ENCODE measurements at regions not wholly inside any gene's neighbourhood (a gene's known extent, or its start where the extent isn't known, plus 50 kb on each side); places are given as distances from the start of the nearest gene placed in this dataset.

GRCh38 chr15:81442454-81442853, 68.4 kb upstream of the TMC3 start:
- Histone ChIP-seq H3K9me3 (ENCODE audit: control insufficient read depth, insufficient read depth, low read length) (no peaks in the 10 kb centered on the region), H3K4me3 (ENCODE audit: low read depth, low read length) (no peak overlapping the region), H3K4me1 (ENCODE audit: control insufficient read depth, insufficient read depth, low read length) (no peaks in the 10 kb centered on the region)

DNA sequence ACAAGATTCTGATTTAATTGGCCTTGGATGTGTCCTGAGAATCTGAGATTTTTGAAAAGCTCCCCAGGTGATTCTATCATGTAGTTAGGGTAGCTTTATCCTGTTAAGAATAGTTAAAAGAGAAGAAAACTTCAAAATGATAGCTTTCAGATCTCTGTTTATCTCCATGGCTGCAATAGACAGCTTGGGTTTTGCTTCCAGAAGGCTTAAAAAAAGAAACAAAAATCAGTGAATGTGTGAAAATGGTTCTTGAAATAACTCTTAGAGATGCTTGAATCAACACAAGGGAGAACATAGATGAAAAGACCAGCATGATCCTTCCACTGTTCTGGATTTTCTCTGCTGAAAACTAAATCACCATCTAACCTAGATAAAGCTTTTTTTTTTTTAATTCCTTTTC, 60.8 kb upstream of the TMC3 start:
- no peaks in the 10 kb centered on the region for H3K27me3 ChIP-seq (ENCODE audit: control insufficient read depth, insufficient read depth, low read length)
- no peak overlapping the region for H3K27ac ChIP-seq (ENCODE audit: low read depth, low read length)
- no peaks in the 10 kb centered on the region for H3K36me3 ChIP-seq (ENCODE audit: control insufficient read depth, insufficient read depth, low read length)
- H3K9me3 ChIP-seq (ENCODE audit: control insufficient read depth, insufficient read depth, low read length) = peaks cover 4% of the 10 kb centered on the region
- no peaks in the 10 kb centered on the region for H3K4me1 ChIP-seq (ENCODE audit: control insufficient read depth, insufficient read depth, low read length)
- H3K4me3 ChIP-seq (ENCODE audit: low read depth, low read length) = no peak overlapping the region
- DNase-seq (ENCODE audit: low read depth in 4 of 6, low spot score in 6 of 6) = peak in 1 of 6 donors; percentile 71

More at GRCh38 chr15:81442454-81442853, 68.4 kb upstream of the TMC3 start:
- H3K27me3 ChIP-seq (ENCODE audit: control insufficient read depth, insufficient read depth, low read length) = no peaks in the 10 kb centered on the region
- DNase-seq (ENCODE audit: low read depth in 4 of 6, low spot score in 6 of 6) = no peak
- H3K27ac ChIP-seq (ENCODE audit: low read depth, low read length) = no peak overlapping the region
- no peaks in the 10 kb centered on the region for H3K36me3 ChIP-seq (ENCODE audit: control insufficient read depth, insufficient read depth, low read length)
- no CpG with 5 or more reads among the region's 1 CpG for WGBS (ENCODE audit: insufficient coverage)

- no peaks in the 10 kb centered on the region for H3K36me3 ChIP-seq (ENCODE audit: control insufficient read depth, insufficient read depth, low read length)
- H3K9me3 ChIP-seq (ENCODE audit: control insufficient read depth, insufficient read depth, low read length) = peaks cover 4% of the 10 kb centered on the region
- H3K4me1 ChIP-seq (ENCODE audit: control insufficient read depth, insufficient read depth, low read length) = no peaks in the 10 kb centered on the region
- no peak overlapping the region for H3K4me3 ChIP-seq (ENCODE audit: low read depth, low read length)
- no peaks in the 10 kb centered on the region for H3K27me3 ChIP-seq (ENCODE audit: control insufficient read depth, insufficient read depth, low read length)
- H3K27ac ChIP-seq (ENCODE audit: low read depth, low read length) = no peak overlapping the region
- 64% methylated on average over 1 of the region's 3 CpGs for WGBS (ENCODE audit: insufficient coverage)
- no peak for DNase-seq (ENCODE audit: low read depth in 4 of 6, low spot score in 6 of 6)
Measured at GRCh38 chr15:81433462-81433861, 59.4 kb upstream of the TMC3 start.

- WGBS (ENCODE audit: insufficient coverage) = no CpG with 5 or more reads among the region's 2 CpGs
- Histone ChIP-seq H3K9me3 (ENCODE audit: control insufficient read depth, insufficient read depth, low read length) (peaks cover 4% of the 10 kb centered on the region), H3K4me1 (ENCODE audit: control insufficient read depth, insufficient read depth, low read length) (no peaks in the 10 kb centered on the region), H3K27ac (ENCODE audit: low read depth, low read length) (no peak overlapping the region), H3K27me3 (ENCODE audit: control insufficient read depth, insufficient read depth, low read length) (no peaks in the 10 kb centered on the region), H3K4me3 (ENCODE audit: low read depth, low read length) (no peak overlapping the region), H3K36me3 (ENCODE audit: control insufficient read depth, insufficient read depth, low read length) (no peaks in the 10 kb centered on the region)
- no peak for DNase-seq (ENCODE audit: low read depth in 4 of 6, low spot score in 6 of 6)
Measured at GRCh38 chr15:81432179-81432578, 58.2 kb upstream of the TMC3 start.

DNA sequence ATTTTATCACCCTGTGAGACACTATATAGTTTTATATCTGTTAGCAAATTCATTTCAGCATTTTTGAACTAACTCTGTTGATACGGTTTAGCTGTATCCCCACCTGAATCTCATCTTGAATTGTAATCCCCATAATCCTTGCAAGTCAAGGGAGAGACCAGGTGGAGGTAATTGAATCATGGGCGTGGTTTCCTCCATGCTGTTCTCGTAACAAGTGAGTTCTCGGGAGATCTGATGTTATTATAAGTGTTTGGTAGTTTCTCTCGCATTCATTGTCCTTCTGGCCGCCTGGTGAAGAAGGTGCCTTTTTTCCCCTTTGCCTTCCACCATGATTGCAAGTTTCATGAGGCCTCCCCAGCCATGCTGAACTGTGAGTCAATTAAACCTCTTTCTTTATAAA, 53.2 kb upstream of the TMC3 start:
- Histone ChIP-seq H3K36me3 (ENCODE audit: control insufficient read depth, insufficient read depth, low read length) (no peaks in the 10 kb centered on the region), H3K27ac (ENCODE audit: low read depth, low read length) (no peak overlapping the region), H3K4me1 (ENCODE audit: control insufficient read depth, insufficient read depth, low read length) (no peaks in the 10 kb centered on the region), H3K9me3 (ENCODE audit: control insufficient read depth, insufficient read depth, low read length) (peaks cover 4% of the 10 kb centered on the region), H3K27me3 (ENCODE audit: control insufficient read depth, insufficient read depth, low read length) (no peaks in the 10 kb centered on the region), H3K4me3 (ENCODE audit: low read depth, low read length) (no peak overlapping the region)
- DNase-seq (ENCODE audit: low read depth in 4 of 6, low spot score in 6 of 6) = no peak
- WGBS (ENCODE audit: insufficient coverage) = 92% methylated on average over 2 of the region's 6 CpGs

DNA sequence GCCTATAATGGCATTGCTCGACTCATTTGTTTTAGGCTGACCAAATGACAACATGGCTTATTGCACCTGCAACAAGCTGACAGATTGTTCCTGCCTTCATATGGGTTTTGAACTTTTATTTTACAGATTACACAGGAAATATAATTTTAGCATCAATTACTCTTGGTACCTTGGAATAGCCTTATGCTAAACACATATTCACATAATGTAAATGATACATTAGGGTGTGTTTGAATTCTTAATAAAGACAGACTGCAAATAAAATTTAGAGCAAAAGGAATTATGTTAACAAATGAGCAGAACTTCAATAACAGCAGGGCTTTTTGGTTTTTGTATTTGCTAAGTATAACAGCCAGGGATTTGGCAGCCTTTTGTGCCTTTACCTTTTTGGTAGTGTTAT, 51.9 kb upstream of the TMC3 start:
- Histone ChIP-seq H3K9me3 (ENCODE audit: control insufficient read depth, insufficient read depth, low read length) (peaks cover 2% of the 10 kb centered on the region), H3K4me1 (ENCODE audit: control insufficient read depth, insufficient read depth, low read length) (no peaks in the 10 kb centered on the region), H3K27ac (ENCODE audit: low read depth, low read length) (no peak overlapping the region), H3K4me3 (ENCODE audit: low read depth, low read length) (no peak overlapping the region), H3K36me3 (ENCODE audit: control insufficient read depth, insufficient read depth, low read length) (no peaks in the 10 kb centered on the region), H3K27me3 (ENCODE audit: control insufficient read depth, insufficient read depth, low read length) (no peaks in the 10 kb centered on the region)
- no CpG with 5 or more reads among the region's 1 CpG for WGBS (ENCODE audit: insufficient coverage)
- DNase-seq (ENCODE audit: low read depth in 4 of 6, low spot score in 6 of 6) = peak in 1 of 6 donors; percentile 70
